WTC11 (cell line): ENCODE measurements at regions not wholly inside any gene's neighbourhood (a gene's known extent, or its start where the extent isn't known, plus 50 kb on each side); places are given as distances from the start of the nearest gene placed in this dataset.

Experiments used
- TF ChIP-seq, protein P1 (sequence below): sonication (generic); formaldehyde crosslinking; IDR thresholded peaks from 2 replicates; pipeline ENCODE4 v1.8.0; 2022; ENCODE audit warnings: mild to moderate bottlenecking, missing genetic modification reagents
- TF ChIP-seq, protein P2 (sequence below): fragments of 200-600 bp; IDR thresholded peaks from 2 replicates; pipeline ENCODE4 v1.8.0; 2022; ENCODE audit warnings: antibody characterized with exemption

DNA sequence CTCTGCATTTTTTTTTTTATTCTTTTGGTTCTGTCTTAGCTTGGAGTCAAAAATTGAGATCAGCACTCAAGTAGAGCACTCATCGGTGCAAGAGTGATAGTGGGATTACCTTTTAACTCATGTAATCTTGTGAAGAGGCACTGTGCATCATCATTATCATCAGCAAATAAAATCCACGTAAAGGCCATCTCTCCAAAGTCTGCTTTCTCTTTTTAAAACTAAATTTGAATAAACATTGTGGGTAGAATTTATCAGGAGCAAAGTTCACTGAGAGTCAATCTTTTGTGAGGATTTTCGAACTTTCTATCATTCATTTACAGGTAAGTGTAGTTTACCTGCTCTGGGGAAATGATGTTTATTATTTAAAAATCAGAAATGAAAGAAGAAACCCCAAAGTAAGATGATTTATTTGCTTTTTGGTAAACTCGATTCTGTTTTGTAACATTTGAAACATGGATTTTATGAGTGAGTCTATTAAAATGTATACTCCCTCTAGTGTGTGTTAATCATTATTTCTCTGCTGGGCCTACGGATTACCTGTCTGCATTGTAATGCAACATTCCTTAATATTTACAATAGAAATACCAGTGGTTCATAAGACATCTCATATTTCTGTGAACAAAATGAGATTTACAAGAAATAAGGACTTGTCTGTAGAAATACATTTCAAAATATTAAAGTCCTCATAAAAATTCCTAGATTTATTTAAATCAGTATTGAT lies 327.7 kb upstream of the NAALADL2 start:
- TF ChIP-seq, protein P1, sequence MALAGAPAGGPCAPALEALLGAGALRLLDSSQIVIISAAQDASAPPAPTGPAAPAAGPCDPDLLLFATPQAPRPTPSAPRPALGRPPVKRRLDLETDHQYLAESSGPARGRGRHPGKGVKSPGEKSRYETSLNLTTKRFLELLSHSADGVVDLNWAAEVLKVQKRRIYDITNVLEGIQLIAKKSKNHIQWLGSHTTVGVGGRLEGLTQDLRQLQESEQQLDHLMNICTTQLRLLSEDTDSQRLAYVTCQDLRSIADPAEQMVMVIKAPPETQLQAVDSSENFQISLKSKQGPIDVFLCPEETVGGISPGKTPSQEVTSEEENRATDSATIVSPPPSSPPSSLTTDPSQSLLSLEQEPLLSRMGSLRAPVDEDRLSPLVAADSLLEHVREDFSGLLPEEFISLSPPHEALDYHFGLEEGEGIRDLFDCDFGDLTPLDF (CRISPR knock-in tag) = no peak
- TF ChIP-seq, protein P2, sequence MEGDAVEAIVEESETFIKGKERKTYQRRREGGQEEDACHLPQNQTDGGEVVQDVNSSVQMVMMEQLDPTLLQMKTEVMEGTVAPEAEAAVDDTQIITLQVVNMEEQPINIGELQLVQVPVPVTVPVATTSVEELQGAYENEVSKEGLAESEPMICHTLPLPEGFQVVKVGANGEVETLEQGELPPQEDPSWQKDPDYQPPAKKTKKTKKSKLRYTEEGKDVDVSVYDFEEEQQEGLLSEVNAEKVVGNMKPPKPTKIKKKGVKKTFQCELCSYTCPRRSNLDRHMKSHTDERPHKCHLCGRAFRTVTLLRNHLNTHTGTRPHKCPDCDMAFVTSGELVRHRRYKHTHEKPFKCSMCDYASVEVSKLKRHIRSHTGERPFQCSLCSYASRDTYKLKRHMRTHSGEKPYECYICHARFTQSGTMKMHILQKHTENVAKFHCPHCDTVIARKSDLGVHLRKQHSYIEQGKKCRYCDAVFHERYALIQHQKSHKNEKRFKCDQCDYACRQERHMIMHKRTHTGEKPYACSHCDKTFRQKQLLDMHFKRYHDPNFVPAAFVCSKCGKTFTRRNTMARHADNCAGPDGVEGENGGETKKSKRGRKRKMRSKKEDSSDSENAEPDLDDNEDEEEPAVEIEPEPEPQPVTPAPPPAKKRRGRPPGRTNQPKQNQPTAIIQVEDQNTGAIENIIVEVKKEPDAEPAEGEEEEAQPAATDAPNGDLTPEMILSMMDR = no peak
